ENCODE measurements at regions not wholly inside any gene's neighbourhood (a gene's known extent, or its start where the extent isn't known, plus 50 kb on each side); places are given as distances from the start of the nearest gene placed in this dataset.

DNA sequence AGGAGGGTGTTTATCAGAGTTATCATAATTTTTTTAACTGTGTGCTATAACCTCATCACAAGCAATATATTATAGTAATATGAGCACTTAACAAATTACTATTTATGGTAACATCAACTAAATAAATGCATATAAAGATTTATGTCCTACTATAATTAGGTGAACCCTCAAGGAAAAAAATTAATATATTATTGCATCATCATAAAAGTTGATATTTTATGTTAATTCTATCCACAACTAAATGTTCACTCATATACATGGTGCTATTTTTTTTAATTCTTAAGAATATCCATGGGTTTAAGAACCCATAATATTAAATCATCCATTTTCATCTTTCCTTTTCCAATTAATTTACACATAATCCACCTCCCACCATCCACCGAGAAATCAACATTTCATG is 506.0 kb upstream of the USP15 start:
- Mint-ChIP-seq H3K4me1 (ENCODE audit: low read depth) (no peaks in the 10 kb centered on the region), H3K27ac (no peak overlapping the region)

DNA sequence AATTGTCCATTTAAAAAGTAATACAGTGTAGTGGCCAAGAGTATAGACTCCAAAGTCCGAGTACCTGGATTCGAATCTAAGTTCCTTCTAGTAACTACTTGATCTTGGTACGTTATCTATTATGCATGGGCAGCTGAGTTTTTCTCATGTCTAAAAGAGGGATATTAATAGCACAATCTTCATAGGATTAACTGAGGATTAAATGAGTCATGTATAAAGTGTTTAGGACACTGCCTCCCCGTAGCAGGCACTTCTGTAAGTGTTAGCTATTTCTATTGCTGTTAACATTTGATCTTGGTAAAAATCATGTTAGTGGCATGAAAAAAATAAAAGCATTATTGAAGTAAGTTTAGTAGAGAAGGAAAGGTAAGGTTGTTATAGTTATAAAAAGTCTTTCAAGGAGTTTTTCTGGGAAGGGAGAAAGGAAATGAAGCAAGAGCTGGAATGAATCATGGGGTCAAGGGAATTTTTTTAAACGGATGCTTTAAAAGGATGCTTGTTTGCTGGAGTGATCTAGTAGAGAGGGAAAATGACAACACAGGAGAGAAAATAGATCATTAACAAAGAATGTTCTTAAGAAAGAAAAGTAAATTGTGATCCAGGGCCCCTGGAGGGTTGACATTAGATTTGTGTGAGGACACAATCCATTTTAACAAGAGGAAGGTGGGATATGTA is 502.2 kb upstream of the USP15 start:
- no peaks in the 10 kb centered on the region for H3K9me3 Mint-ChIP-seq
- H3K4me1 Mint-ChIP-seq (ENCODE audit: low read depth), result no peaks in the 10 kb centered on the region
- no peaks in the 10 kb centered on the region for H3K27me3 Mint-ChIP-seq (ENCODE audit: low read depth)
- H3K27ac Mint-ChIP-seq, result no peak overlapping the region
- no peaks in the 10 kb centered on the region for H3K36me3 Mint-ChIP-seq (ENCODE audit: low read depth)
- no peak overlapping the region for H3K4me3 Mint-ChIP-seq

More for the DNA sequence above, 506.0 kb upstream of the USP15 start:
- Mint-ChIP-seq H3K27me3 (ENCODE audit: low read depth) (no peaks in the 10 kb centered on the region), H3K9me3 (no peaks in the 10 kb centered on the region), H3K36me3 (ENCODE audit: low read depth) (no peaks in the 10 kb centered on the region), H3K4me3 (no peak overlapping the region)

DNA sequence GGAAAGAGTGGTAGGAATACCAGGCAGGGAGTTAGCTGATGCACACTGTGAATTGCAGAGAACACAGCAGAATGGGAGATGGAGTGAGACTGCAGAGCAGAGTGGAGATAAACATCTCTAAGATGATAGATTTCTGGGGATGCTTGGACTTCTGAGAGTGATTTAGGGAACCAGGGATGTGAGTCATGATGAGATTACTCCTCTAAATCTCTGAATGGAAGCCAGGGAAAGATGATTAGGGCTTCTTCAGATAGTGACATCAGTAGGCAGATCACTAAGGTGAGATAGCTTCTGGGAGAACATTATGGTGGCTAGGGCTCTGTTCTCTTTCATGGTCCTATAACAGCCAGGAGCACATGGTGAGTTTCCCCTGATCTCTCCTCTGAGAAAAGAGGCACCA is 501.5 kb upstream of the USP15 start:
- Mint-ChIP-seq H3K27me3 (ENCODE audit: low read depth) (no peaks in the 10 kb centered on the region), H3K36me3 (ENCODE audit: low read depth) (no peaks in the 10 kb centered on the region), H3K4me3 (no peak overlapping the region), H3K27ac (no peak overlapping the region), H3K9me3 (no peaks in the 10 kb centered on the region), H3K4me1 (ENCODE audit: low read depth) (no peaks in the 10 kb centered on the region)

DNA sequence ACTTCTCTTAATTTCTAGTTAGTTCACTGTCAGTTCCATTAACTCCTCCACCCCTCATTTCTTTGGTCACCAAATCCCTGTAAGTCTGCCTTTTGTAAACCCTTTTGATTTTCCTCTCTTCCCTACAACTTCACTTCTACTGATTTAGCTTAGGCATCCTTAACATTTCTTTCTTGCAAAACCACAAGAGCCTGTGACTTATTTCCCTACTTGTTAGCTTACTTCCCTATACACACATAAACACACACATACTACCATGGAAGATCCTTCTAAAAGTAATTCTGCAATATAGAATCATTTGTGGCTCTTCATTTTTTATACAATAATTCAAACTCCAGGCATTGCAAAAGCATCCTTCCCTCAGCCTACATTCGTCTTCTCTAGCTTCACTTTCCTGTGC is 494.3 kb upstream of the USP15 start:
- Mint-ChIP-seq H3K4me1 (ENCODE audit: low read depth) (no peaks in the 10 kb centered on the region), H3K27ac (no peak overlapping the region), H3K9me3 (no peaks in the 10 kb centered on the region), H3K36me3 (ENCODE audit: low read depth) (no peaks in the 10 kb centered on the region), H3K4me3 (no peak overlapping the region), H3K27me3 (ENCODE audit: low read depth) (no peaks in the 10 kb centered on the region)

DNA sequence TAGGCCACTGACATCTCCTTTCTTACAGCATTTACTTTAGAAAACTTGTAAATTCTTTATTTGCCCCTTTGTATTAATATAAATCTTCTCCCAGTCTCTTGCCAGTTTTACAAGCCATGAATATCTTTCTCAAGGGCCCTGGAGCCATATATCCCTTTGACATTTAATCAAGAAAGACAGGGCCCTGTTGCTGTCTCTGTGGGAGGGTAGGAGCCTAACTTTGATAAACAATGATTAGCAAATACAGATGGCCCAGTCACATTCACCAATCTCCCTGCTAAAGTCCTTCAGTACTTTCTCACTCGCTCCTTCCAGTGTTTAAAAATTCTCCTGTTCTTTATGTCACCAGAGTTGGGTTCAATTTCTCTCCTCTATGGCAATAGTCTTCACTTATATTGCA is 479.8 kb upstream of the USP15 start:
- no peaks in the 10 kb centered on the region for H3K9me3 Mint-ChIP-seq
- H3K27ac Mint-ChIP-seq, result no peak overlapping the region
- H3K27me3 Mint-ChIP-seq (ENCODE audit: low read depth), result no peaks in the 10 kb centered on the region
- H3K4me3 Mint-ChIP-seq, result no peak overlapping the region
- H3K36me3 Mint-ChIP-seq (ENCODE audit: low read depth), result no peaks in the 10 kb centered on the region
- H3K4me1 Mint-ChIP-seq (ENCODE audit: low read depth), result no peaks in the 10 kb centered on the region

DNA sequence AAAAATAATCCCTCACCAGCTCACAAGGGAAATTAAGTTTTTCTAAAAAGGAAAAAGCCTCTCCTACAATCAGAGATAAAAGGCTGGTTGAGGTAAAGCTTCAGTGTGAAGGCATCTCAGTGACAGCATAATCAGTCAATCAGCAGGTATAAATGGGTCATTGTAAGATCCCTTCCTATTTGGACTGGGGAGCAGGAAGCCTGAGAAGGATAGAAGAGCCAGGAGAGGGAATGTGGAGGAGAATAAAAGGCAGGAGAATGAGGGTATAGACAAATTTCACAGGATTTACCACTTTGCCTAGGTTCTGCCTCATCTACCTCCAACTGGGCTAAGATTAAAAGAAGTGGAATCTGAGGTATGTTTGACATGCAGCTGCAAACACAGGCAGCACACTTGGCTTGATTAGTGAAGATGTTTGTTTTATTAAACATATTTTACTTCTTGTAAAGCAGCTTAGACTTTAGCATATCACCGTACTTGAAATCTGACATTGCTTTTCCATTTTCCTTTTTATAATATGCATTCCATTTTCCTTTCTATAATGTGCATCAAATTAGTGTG is 479.1 kb upstream of the USP15 start:
- H3K27ac Mint-ChIP-seq, result no peak overlapping the region
- H3K4me3 Mint-ChIP-seq, result no peak overlapping the region
- no peaks in the 10 kb centered on the region for H3K4me1 Mint-ChIP-seq (ENCODE audit: low read depth)
- no peaks in the 10 kb centered on the region for H3K36me3 Mint-ChIP-seq (ENCODE audit: low read depth)
- no peaks in the 10 kb centered on the region for H3K27me3 Mint-ChIP-seq (ENCODE audit: low read depth)
- H3K9me3 Mint-ChIP-seq, result no peaks in the 10 kb centered on the region

DNA sequence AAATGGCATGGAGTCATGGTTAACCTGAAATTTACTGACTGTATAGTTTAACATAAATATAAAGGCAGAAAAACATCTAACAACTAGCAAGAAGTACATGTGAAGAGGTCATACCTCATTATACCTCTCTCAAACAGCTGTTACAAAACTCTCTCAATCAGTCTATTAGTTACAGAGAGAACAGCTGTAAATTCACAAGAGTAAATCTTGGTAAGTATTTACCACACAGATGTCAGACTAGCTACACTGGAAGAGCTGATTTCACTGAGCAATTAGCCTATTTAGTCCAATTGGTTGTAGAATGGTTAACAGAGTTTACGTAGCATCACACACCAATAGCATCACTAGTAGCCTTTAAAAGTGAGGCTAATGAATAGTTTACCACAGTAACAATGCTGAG is 463.4 kb upstream of the USP15 start:
- no peaks in the 10 kb centered on the region for H3K36me3 Mint-ChIP-seq (ENCODE audit: low read depth)
- no peaks in the 10 kb centered on the region for H3K27me3 Mint-ChIP-seq (ENCODE audit: low read depth)
- no peaks in the 10 kb centered on the region for H3K4me1 Mint-ChIP-seq (ENCODE audit: low read depth)
- no peak overlapping the region for H3K27ac Mint-ChIP-seq
- no peak overlapping the region for H3K4me3 Mint-ChIP-seq
- H3K9me3 Mint-ChIP-seq, result no peaks in the 10 kb centered on the region

DNA sequence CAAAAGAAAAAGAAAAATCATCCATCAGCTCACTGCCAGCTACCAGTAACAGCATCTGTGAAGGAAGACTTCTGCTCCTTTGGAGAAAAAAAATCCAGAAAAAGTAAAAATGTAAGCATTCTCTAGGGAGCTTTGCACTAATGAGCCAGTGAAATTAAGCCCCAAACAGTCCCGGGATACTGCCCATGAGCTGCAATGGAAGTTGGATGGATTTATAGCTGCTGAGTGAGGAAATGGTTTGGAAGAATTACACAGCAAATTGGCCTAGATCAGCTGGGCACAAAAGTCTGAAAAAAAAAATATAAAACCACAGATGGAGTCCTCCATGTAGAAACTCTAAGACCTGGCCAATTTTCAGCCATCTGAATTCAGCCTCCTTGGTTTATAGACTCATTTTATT is 462.9 kb upstream of the USP15 start:
- Mint-ChIP-seq H3K36me3 (ENCODE audit: low read depth) (no peaks in the 10 kb centered on the region), H3K4me3 (no peak overlapping the region), H3K27me3 (ENCODE audit: low read depth) (no peaks in the 10 kb centered on the region), H3K4me1 (ENCODE audit: low read depth) (no peaks in the 10 kb centered on the region), H3K9me3 (no peaks in the 10 kb centered on the region), H3K27ac (no peak overlapping the region)

DNA sequence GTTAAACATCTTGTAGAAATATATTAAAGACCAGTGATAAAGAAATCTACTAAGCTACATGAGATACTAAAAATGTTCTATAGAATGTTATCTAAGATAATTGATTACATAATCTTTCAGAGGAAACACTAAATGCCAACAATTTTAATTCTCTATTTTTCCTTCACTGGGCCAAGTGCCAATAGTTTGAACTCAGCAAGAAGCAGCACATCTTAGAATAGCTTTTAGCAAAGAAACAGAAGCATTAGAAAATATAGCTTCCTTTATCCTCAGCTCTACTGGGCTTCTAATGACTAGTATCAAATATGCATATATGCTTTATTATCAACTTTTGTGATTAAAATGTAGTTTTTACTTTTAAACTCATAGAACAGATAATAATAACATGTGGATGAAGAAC is 461.4 kb upstream of the USP15 start:
- Mint-ChIP-seq H3K36me3 (ENCODE audit: low read depth) (no peaks in the 10 kb centered on the region), H3K4me3 (no peak overlapping the region), H3K27me3 (ENCODE audit: low read depth) (no peaks in the 10 kb centered on the region), H3K4me1 (ENCODE audit: low read depth) (no peaks in the 10 kb centered on the region), H3K9me3 (no peaks in the 10 kb centered on the region), H3K27ac (no peak overlapping the region)

DNA sequence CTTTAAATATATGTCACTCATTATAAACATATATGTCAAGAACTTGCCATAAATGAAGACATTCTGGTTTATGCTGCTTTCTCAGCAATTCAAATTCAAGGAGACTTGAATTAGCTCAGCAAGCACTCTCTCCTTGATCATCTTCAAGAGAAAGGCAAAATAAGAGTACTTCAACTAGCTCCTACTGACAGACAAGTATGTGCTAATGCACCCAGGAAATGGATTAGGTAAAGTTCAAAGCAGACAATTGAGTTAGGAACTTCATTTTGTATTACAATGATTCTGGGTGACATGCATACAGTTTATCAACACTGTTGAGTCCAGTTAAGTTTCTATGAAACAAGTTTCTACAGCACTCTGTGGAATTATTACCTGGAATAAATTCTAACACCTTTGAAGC is 455.9 kb upstream of the USP15 start:
- Mint-ChIP-seq H3K27ac (no peak overlapping the region), H3K9me3 (no peaks in the 10 kb centered on the region), H3K4me1 (ENCODE audit: low read depth) (no peaks in the 10 kb centered on the region), H3K4me3 (no peak overlapping the region), H3K27me3 (ENCODE audit: low read depth) (no peaks in the 10 kb centered on the region), H3K36me3 (ENCODE audit: low read depth) (no peaks in the 10 kb centered on the region)

DNA sequence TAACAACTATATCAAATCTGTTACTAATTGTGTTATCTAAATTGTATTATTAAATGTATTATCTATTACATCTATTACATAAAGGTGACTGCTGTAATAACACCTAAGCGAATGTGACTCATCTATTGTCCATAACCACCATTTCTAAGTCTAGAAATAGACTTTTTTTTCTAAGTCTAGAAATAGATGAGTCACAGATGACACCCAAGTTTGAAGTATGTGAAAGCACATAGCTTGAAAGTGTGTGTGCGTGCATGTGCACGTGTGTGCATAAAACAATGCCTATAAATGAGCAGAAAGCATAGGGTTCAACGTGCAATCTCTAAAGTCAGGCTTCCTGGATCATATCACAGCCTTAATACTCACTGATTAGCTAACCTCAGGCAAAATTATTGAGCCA is 451.3 kb upstream of the USP15 start:
- H3K36me3 Mint-ChIP-seq (ENCODE audit: low read depth), result no peaks in the 10 kb centered on the region
- no peak overlapping the region for H3K4me3 Mint-ChIP-seq
- no peaks in the 10 kb centered on the region for H3K9me3 Mint-ChIP-seq
- no peaks in the 10 kb centered on the region for H3K27me3 Mint-ChIP-seq (ENCODE audit: low read depth)
- no peaks in the 10 kb centered on the region for H3K4me1 Mint-ChIP-seq (ENCODE audit: low read depth)
- H3K27ac Mint-ChIP-seq, result no peak overlapping the region

DNA sequence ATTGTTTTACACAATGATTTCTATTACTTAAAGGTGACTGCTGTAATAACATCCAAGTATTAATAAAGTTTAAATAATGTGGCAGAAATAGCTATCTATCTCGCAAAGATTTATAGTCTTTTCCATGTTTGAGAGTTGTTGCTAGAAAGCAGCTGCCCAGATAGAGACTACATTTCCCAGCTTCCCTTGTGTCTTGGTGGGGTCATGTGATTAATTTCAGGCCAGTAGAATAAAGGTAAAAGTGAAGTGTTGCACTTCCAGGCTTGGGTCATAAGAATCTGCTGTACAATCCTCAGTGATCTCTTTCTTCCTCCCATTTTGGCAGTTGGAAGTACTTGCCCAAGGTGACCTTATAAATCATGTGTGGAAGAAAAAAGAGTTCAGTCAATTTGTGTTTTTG is 449.7 kb upstream of the USP15 start:
- Mint-ChIP-seq H3K36me3 (ENCODE audit: low read depth) (no peaks in the 10 kb centered on the region), H3K4me3 (no peak overlapping the region), H3K27ac (no peak overlapping the region), H3K27me3 (ENCODE audit: low read depth) (no peaks in the 10 kb centered on the region), H3K4me1 (ENCODE audit: low read depth) (no peaks in the 10 kb centered on the region), H3K9me3 (no peaks in the 10 kb centered on the region)

DNA sequence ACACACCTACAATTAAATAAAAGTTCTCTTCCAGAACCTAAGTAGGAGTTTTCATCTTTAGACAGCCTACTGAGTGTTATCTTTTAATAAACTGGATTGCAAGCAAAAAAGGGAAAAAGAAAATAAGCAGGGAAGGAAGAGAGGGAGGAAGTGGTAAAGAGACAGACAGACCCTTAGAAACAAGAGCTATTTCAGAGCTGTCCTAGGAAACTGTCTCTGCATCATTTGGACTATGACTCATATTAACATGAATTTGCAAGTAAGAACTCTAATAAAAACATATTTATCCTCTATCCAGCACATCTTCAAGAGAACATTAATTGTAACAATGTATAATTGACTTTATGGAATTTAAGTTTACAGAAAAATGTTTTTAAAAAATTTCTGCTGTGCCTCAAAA is 438.8 kb upstream of the USP15 start:
- H3K36me3 Mint-ChIP-seq (ENCODE audit: low read depth), result no peaks in the 10 kb centered on the region
- no peak overlapping the region for H3K27ac Mint-ChIP-seq
- H3K9me3 Mint-ChIP-seq, result no peaks in the 10 kb centered on the region
- H3K27me3 Mint-ChIP-seq (ENCODE audit: low read depth), result no peaks in the 10 kb centered on the region
- H3K4me3 Mint-ChIP-seq, result no peak overlapping the region
- H3K4me1 Mint-ChIP-seq (ENCODE audit: low read depth), result no peaks in the 10 kb centered on the region

DNA sequence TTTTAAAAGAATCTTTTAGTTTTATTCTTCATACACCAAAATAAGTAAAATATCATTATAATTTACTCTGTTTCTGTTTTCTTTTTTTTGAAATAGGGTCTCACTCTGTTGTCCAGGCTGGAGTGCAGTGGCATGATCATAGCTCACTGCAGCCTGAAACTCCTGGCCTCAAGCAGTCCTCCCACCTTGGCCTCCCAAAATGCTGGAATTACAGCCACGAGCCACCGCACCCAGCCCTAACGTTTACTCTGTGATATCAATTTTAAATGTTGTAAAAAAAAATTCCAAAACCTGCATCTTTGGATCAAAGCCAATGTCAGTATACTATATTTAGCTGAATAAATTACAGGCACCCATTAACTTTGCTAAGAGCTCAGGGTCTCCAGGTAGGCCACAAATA is 437.1 kb upstream of the USP15 start:
- Mint-ChIP-seq H3K27ac (no peak overlapping the region), H3K36me3 (ENCODE audit: low read depth) (no peaks in the 10 kb centered on the region), H3K4me1 (ENCODE audit: low read depth) (no peaks in the 10 kb centered on the region), H3K27me3 (ENCODE audit: low read depth) (no peaks in the 10 kb centered on the region), H3K4me3 (no peak overlapping the region), H3K9me3 (no peaks in the 10 kb centered on the region)

DNA sequence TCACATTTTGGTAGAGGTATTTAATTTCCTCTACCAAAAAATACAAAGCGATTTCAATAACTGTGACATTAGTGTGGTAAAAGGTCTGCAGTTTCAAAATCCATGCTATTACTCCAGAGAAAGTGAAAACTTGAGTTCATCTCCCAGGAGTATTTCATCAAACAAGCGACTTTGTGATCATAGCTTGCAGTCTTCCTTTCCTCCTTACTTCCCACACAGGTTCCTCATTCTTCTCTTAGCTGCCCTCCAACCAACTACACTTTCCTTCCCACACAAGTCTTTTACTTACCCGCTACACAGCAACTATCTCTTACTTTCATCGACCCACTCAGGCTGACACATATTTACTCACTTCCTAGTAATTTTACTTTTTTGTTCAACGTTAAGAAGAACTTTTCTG is 413.4 kb upstream of the USP15 start:
- Mint-ChIP-seq H3K4me1 (ENCODE audit: low read depth) (no peaks in the 10 kb centered on the region), H3K27me3 (ENCODE audit: low read depth) (no peaks in the 10 kb centered on the region), H3K9me3 (no peaks in the 10 kb centered on the region), H3K36me3 (ENCODE audit: low read depth) (no peaks in the 10 kb centered on the region), H3K27ac (no peak overlapping the region), H3K4me3 (no peak overlapping the region)

DNA sequence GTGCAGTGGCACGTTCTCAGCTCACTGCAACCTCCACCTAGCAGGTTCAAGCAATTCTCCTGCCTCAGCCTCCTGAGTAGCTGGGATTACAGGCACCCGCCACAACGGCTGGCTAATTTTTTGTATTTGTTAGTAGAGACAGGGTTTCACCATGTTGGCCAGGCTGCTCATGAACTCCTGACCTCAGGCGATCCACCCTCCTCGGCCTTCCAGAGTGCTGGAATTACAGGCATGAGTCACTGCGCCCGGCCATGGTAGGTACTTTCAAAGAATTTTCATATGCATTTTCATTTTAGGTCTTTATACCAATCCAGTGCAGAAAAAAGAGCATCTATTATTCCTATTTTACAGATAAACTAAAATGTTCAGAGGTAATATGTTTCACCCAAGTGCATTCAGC is 411.3 kb upstream of the USP15 start:
- Mint-ChIP-seq H3K4me3 (no peak overlapping the region), H3K9me3 (no peaks in the 10 kb centered on the region)

More for the DNA sequence above, 411.3 kb upstream of the USP15 start:
- no peaks in the 10 kb centered on the region for H3K36me3 Mint-ChIP-seq (ENCODE audit: low read depth)
- H3K4me1 Mint-ChIP-seq (ENCODE audit: low read depth), result no peaks in the 10 kb centered on the region
- H3K27ac Mint-ChIP-seq, result no peak overlapping the region
- peaks cover 4% of the 10 kb centered on the region for H3K27me3 Mint-ChIP-seq (ENCODE audit: low read depth)
